SK-N-SH (cell line): ENCODE measurements at regions not wholly inside any gene's neighbourhood (a gene's known extent, or its start where the extent isn't known, plus 50 kb on each side); places are given as distances from the start of the nearest gene placed in this dataset.
"Not testable (repeated sequence)": the region's sequence is repeated elsewhere in the genome, so short reads cannot be mapped to it uniquely, and the experiment has no call there.

ENCODE experiments used
- EP300 ChIP-seq, 2 experiments: IDR thresholded peaks; 2 replicates each; pipeline versions ENCODE4 v1.4.0 to v1.6.1; 2012; ENCODE audit warnings: borderline replicate concordance in 1 of 2, low read depth in 1 of 2, low read length in 1 of 2
- EZH2phosphoT487 ChIP-seq: fragments of 200-600 bp; sonication (generic); IDR thresholded peaks from 2 replicates; pipeline ENCODE4 v1.6.1; 2017; ENCODE audit warnings: low read depth, mixed run types, mild to moderate bottlenecking, antibody characterized with exemption, moderate library complexity, borderline replicate concordance
- GABPA ChIP-seq: IDR thresholded peaks from 2 replicates; pipeline ENCODE4 v1.4.0; 2012; ENCODE audit warnings: low read depth, mild to moderate bottlenecking
- MXI1 ChIP-seq: IDR thresholded peaks from 2 replicates; pipeline ENCODE4 v1.6.1; 2012; ENCODE audit warnings: mild to moderate bottlenecking, low read depth, low read length, improper control_type of control experiment
- NFIC ChIP-seq: IDR thresholded peaks from 2 replicates; pipeline ENCODE4 v1.4.0; 2012; ENCODE audit warnings: borderline replicate concordance
- NRF1 ChIP-seq: IDR thresholded peaks from 2 replicates; pipeline ENCODE4 v1.6.1; 2012; ENCODE audit warnings: low read depth, mild to moderate bottlenecking, low read length
- POLR2AphosphoS5 ChIP-seq: IDR thresholded peaks from 2 replicates; pipeline ENCODE4 v1.6.1; 2012; ENCODE audit warnings: low read depth, low read length
- RAD21 ChIP-seq: IDR thresholded peaks from 2 replicates; pipeline ENCODE4 v1.6.1; 2012; ENCODE audit warnings: mild to moderate bottlenecking, low read length
- RCOR1 ChIP-seq: fragments of 150-350 bp; IDR thresholded peaks from 2 replicates; pipeline ENCODE4 v1.6.1; 2017; ENCODE audit warnings: antibody characterized with exemption, low read length
- TAF1 ChIP-seq: IDR thresholded peaks from 2 replicates; pipeline ENCODE4 v1.6.1; 2012; ENCODE audit warnings: low read depth, mild to moderate bottlenecking, low read length, moderate library complexity, borderline replicate concordance
- TF ChIP-seq, protein P1 (sequence below): fragments of 200-600 bp; sonication (generic); IDR thresholded peaks from 2 replicates; pipeline ENCODE4 v1.6.1; 2017; ENCODE audit warnings: antibody characterized with exemption, mild to moderate bottlenecking, moderate library complexity
- TF ChIP-seq, protein P2 (sequence below): fragments of 150-350 bp; IDR thresholded peaks from 2 replicates; pipeline ENCODE4 v1.6.1; 2016; ENCODE audit warnings: mild to moderate bottlenecking, low read depth, low read length

DNA sequence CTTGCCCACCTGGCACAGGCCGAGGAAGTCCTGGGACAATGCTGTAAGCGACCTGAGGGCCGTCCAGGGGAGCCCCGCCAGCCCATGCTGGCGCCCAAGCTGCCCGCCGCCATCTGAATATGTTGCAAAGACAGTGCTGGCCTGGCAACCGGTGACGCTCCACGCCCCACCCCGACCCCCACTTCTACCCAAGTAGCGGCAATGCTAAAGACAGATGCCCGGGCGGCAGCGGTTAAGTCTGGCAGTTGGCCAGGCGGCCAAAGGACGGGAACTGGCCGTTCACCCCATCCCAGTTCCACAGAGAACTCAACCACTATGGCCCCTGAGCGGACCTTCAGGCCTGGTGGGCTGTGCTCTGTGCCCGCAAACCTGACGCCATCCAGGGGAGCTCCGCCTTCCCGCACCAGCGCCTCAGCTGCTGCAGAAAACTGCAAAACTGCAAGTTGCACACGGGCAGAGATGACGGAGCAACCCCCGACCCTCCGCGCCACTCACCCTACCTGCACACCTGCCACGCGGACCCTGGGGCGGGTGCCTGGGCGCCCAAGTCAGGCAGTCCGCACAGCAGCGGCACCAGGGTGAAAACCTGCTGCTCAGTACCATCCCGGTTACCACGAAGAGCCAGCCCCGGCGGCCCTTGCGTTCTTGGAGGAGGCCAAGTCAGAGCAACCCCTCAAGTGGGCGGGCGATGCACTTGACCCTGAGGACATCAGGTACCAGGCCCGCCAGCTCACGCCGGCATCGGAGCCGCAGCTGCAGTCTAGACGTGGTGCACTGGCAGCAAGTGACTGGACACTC is 667.6 kb downstream of the SPATA31A6 start:
- not testable (repeated sequence) for TF ChIP-seq EP300 (IDR thresholded peaks at IDR 0.05; ENCODE audit: borderline replicate concordance in 1 of 2, low read depth in 1 of 2, low read length in 1 of 2); NFIC; RCOR1; EZH2phosphoT487; TAF1; POLR2AphosphoS5; MXI1; RAD21; GABPA; NRF1
- TF ChIP-seq, protein P1, sequence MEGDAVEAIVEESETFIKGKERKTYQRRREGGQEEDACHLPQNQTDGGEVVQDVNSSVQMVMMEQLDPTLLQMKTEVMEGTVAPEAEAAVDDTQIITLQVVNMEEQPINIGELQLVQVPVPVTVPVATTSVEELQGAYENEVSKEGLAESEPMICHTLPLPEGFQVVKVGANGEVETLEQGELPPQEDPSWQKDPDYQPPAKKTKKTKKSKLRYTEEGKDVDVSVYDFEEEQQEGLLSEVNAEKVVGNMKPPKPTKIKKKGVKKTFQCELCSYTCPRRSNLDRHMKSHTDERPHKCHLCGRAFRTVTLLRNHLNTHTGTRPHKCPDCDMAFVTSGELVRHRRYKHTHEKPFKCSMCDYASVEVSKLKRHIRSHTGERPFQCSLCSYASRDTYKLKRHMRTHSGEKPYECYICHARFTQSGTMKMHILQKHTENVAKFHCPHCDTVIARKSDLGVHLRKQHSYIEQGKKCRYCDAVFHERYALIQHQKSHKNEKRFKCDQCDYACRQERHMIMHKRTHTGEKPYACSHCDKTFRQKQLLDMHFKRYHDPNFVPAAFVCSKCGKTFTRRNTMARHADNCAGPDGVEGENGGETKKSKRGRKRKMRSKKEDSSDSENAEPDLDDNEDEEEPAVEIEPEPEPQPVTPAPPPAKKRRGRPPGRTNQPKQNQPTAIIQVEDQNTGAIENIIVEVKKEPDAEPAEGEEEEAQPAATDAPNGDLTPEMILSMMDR = not testable (repeated sequence)
- TF ChIP-seq, protein P2, sequence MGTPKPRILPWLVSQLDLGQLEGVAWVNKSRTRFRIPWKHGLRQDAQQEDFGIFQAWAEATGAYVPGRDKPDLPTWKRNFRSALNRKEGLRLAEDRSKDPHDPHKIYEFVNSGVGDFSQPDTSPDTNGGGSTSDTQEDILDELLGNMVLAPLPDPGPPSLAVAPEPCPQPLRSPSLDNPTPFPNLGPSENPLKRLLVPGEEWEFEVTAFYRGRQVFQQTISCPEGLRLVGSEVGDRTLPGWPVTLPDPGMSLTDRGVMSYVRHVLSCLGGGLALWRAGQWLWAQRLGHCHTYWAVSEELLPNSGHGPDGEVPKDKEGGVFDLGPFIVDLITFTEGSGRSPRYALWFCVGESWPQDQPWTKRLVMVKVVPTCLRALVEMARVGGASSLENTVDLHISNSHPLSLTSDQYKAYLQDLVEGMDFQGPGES = not testable (repeated sequence)
